ENCODE measurements at regions not wholly inside any gene's neighbourhood (a gene's known extent, or its start where the extent isn't known, plus 50 kb on each side); places are given as distances from the start of the nearest gene placed in this dataset.
"Not testable (repeated sequence)": the region's sequence is repeated elsewhere in the genome, so short reads cannot be mapped to it uniquely, and the experiment has no call there.

DNA sequence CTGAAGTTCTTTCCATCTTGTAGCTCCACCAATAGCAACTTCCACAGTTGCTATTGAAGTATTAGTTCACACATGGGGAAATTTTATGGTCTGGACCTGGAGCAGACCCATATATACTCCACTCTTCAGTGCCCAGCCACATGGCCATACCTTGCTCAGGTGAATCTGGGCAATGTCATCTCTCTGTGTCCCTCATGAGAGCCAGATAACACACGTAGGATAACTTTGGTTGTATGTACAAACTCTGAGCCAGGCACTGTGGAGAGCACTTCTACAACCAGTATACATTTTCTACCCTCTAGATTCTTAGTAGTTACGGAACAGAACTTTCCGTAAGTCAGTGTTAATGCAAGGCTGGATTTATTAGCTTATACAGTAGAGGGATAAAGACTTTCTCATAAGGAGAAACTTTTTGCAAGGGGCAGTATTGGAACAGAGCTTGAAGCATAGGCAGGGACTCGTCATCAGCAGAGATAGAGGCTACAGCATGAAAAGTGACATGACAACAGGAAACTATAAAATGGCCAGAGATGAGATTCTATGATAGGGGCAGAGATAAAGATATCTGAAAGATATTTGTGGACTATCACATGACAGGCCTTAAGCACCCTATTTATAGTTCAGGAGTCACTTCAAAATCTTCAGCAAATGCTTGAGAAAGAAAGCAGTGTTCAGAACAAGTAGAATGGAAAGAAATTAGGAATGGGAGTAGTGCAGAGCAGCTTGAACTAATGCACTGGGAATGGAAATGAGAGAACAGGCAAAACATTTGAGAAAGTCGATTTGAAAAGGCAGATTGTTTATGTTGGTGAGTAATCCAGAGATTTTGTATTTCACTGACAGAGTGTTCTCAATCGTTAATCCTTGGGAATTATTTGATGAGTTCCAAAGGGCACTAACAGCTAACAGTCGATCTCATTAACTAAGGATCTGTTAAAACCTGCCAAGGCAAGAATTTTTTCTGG, 481.8 kb downstream of the USP25 start:
- DNase-seq (ENCODE audit: low read depth in 1 of 2, low spot score in 1 of 2) = no peak
- no peak for TF ChIP-seq JUND (IDR thresholded peaks at IDR 0.05; ENCODE audit: low read depth)
- in situ Hi-C loops (cut with HindIII; ENCODE audit: low pct_unique_long_range_greater_than_20kb, low sequenced_read_pairs) = no loop called here

DNA sequence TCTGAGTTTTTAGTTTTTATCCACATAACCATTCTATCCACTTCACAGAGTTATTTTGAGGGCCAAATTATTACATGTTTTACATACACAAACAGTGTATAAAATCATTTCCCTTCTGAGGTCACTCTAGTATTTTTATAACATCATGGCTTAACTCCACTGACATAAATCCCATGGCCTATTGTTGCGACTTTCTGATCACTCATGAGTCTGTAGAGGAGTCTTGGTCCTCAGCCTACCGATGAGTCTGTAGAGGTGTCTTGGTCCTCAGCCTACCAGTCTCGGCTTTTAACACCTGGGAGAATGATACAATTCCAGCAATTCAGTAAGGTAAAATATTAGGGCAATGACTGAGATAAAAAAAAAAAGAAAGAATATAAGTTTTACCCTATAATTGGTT, 483.7 kb downstream of the USP25 start:
- in situ Hi-C loops (cut with HindIII; ENCODE audit: low pct_unique_long_range_greater_than_20kb, low sequenced_read_pairs) = no loop called here
- DNase-seq (ENCODE audit: low read depth in 1 of 2, low spot score in 1 of 2) = no peak
- TF ChIP-seq JUND (IDR thresholded peaks at IDR 0.05; ENCODE audit: low read depth) = no peak

- no peak for DNase-seq (ENCODE audit: low read depth in 1 of 2, low spot score in 1 of 2)
- no peak for TF ChIP-seq JUND (IDR thresholded peaks at IDR 0.05; ENCODE audit: low read depth)
- in situ Hi-C loops (cut with HindIII; ENCODE audit: low pct_unique_long_range_greater_than_20kb, low sequenced_read_pairs) = no loop called here
Measured at GRCh38 chr21:16215193-16215592, 485.4 kb downstream of the USP25 start.

DNA sequence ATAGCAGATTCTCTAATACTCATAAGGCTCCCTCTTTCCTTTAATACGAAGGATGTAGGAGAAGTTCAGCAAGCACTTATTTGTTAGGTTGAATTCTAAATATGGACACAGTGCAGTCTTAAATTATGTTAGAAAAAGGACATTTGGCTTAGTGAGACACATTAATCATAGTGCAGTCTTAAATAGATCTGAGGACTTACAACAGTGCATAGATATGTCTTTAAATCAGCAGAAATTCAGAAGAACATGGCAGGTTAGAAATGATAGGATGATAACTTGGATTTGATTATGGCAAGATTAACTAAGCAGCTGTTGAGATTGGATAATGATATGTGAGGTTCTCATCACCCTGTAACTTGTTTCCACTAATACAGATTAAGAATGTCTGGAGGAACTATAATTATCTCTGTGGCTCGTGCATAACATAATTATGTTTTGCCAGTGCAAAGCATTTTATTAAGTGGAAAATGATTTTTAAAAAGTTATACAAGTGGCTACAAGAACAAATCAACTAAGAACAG, 485.9 kb downstream of the USP25 start:
- no peak for TF ChIP-seq JUND (IDR thresholded peaks at IDR 0.05; ENCODE audit: low read depth)
- DNase-seq (ENCODE audit: low read depth in 1 of 2, low spot score in 1 of 2) = no peak
- in situ Hi-C loops (cut with HindIII; ENCODE audit: low pct_unique_long_range_greater_than_20kb, low sequenced_read_pairs) = no loop called here

DNA sequence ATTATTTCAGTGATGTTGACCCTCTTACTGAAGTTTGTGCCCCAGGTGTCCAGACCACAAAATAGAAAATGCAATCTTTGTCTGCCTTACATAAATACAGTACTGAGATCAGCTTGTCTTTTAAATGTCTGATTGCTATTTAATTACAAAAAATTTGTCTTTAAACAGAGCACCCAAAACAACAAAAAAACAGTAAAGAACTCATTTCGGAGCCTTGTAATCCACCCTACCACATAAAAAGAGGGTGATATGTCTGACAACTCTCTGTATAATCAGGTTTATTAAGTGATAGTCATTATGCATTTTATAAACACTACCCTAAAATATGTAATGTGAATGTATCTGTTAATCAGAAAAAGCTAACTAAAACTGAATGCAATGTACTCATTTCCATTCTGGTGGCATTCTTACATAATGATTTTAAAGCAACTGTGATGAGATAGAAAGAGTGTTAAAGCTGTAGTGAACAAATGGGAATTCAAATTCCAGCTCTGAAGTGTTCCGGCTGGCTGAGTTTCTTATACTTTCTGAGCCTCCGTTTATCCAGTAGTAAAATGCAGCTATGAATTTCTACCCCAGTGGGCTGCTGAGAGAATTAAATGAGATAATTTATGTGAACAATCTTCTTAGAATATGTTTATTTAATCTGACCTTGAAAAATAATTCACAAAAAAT, 486.6 kb downstream of the USP25 start:
- DNase-seq (ENCODE audit: low read depth in 1 of 2, low spot score in 1 of 2) = no peak
- TF ChIP-seq JUND (IDR thresholded peaks at IDR 0.05; ENCODE audit: low read depth) = no peak
- in situ Hi-C loops (cut with HindIII; ENCODE audit: low pct_unique_long_range_greater_than_20kb, low sequenced_read_pairs) = no loop called here

GRCh38 chr21:16218682-16219343, 489.0 kb downstream of the USP25 start:
- no peak for DNase-seq (ENCODE audit: low read depth in 1 of 2, low spot score in 1 of 2)
- no peak for TF ChIP-seq JUND (IDR thresholded peaks at IDR 0.05; ENCODE audit: low read depth)
- in situ Hi-C loops (cut with HindIII; ENCODE audit: low pct_unique_long_range_greater_than_20kb, low sequenced_read_pairs) = no loop called here

- in situ Hi-C loops (cut with HindIII; ENCODE audit: low pct_unique_long_range_greater_than_20kb, low sequenced_read_pairs) = not testable (repeated sequence)
- DNase-seq (ENCODE audit: low read depth in 1 of 2, low spot score in 1 of 2) = peak in 1 of 2 experiments; percentile 25
Measured at GRCh38 chr21:16224756-16225155, 495.0 kb downstream of the USP25 start.

- in situ Hi-C loops (cut with HindIII; ENCODE audit: low pct_unique_long_range_greater_than_20kb, low sequenced_read_pairs) = no loop called here
- no peak for TF ChIP-seq JUND (IDR thresholded peaks at IDR 0.05; ENCODE audit: low read depth)
- DNase-seq (ENCODE audit: low read depth in 1 of 2, low spot score in 1 of 2) = no peak
Measured at GRCh38 chr21:16239659-16240265, 510.0 kb downstream of the USP25 start.

- no peak for DNase-seq (ENCODE audit: low read depth in 1 of 2, low spot score in 1 of 2)
- in situ Hi-C loops (cut with HindIII; ENCODE audit: low pct_unique_long_range_greater_than_20kb, low sequenced_read_pairs) = no loop called here
- TF ChIP-seq JUND (IDR thresholded peaks at IDR 0.05; ENCODE audit: low read depth) = no peak
Measured at GRCh38 chr21:16241016-16241415, 511.2 kb downstream of the USP25 start.

DNA sequence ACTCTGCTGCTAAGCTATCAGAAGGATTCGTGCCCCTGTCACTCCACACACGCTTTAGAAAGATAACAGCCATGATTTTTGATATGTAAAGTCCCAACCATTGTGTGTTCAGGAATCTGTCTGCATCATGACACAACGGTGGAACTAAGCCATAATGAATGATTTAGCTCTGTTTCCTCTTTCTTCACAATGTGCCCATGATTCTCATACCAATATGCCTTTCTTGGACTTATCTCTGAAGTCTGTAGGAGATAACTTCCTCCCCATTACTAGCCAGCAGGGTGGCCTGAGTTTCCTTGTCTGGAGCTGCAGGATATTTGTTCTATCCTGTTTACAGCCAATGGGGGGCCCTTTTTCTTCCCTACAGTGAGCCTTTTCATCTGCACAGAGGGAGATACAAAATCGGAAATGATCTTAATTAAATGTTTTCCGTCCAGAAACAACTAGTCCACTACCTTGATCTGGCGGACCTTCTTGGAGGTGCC, 511.7 kb downstream of the USP25 start:
- no peak for DNase-seq (ENCODE audit: low read depth in 1 of 2, low spot score in 1 of 2)
- TF ChIP-seq JUND (IDR thresholded peaks at IDR 0.05; ENCODE audit: low read depth) = no peak
- in situ Hi-C loops (cut with HindIII; ENCODE audit: low pct_unique_long_range_greater_than_20kb, low sequenced_read_pairs) = no loop called here

DNA sequence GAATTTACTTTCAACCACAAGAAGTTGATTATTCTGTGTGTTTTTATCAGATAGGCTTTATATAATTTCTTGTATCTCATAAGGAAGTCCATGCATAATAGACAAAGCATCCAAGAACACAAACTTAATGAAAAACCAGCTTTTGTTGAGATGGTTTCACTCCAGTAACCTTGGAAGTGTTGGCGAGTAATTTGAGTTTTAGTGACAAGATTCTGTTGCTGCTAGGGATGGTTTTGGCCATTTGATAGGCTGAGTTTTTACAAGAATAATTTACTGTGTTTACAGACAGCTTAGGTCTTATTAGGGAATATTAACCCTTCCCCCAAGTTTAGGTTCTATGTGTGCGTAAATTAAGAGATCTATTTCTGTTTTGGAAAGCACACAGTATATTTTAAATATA, 513.6 kb downstream of the USP25 start:
- in situ Hi-C loops (cut with HindIII; ENCODE audit: low pct_unique_long_range_greater_than_20kb, low sequenced_read_pairs) = no loop called here
- DNase-seq (ENCODE audit: low read depth in 1 of 2, low spot score in 1 of 2) = no peak
- TF ChIP-seq JUND (IDR thresholded peaks at IDR 0.05; ENCODE audit: low read depth) = no peak

DNA sequence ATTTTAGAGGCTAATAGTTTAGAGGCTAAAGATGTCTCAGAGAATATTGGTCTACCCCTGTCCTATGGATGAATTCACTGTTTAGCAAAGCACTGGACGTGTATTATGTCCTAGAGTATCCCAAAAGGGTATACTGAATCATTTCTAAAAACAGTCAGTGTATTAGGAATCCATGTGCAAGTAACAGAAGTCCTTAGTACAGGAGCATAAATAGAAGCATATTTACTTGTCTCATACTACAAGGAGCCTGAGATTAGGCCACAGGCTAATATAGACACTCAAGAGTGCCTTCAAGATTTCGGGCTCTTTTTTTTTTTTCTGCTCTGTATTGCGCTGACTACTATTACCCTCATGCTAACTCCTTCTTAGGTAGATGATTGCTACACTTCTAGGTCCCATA, 518.9 kb downstream of the USP25 start:
- no peak for TF ChIP-seq JUND (IDR thresholded peaks at IDR 0.05; ENCODE audit: low read depth)
- DNase-seq (ENCODE audit: low read depth in 1 of 2, low spot score in 1 of 2) = no peak
- in situ Hi-C loops (cut with HindIII; ENCODE audit: low pct_unique_long_range_greater_than_20kb, low sequenced_read_pairs) = no loop called here
